HepG2 (cell line): ENCODE measurements at regions not wholly inside any gene's neighbourhood (a gene's known extent, or its start where the extent isn't known, plus 50 kb on each side); places are given as distances from the start of the nearest gene placed in this dataset.

Source experiments
- ATAC-seq: fragments of 200-7000 bp; cut with Tn5 transposase; 3 replicates; pipeline ENCODE4 v1.9.1; 2020; ENCODE audit warnings: mild to moderate bottlenecking, moderate library complexity
- BruUV-seq: library from RNA; stranded (reverse); fragments of 400-500 nt; replicated peaks from 2 replicates; lab custom pipeline; 2021; lab: Mats Ljungman, UMichigan
- CTCF ChIA-PET: fragments of 300-600 bp; formaldehyde crosslinking; extraction: SDS; loops from one replicate; lab custom pipeline; 2021; ENCODE audit warnings: low total read pairs, inconsistent platforms, low intra/inter-chr PET ratio; lab: Yijun Ruan, JAX
- POLR2A ChIA-PET: fragments of 350-600 bp; sonication (Branson Sonifier 250); formaldehyde crosslinking; loops from one replicate; lab custom pipeline; 2020; ENCODE audit warnings: antibody characterized with exemption, inconsistent platforms; lab: Yijun Ruan, JAX
- DNase-seq: peaks from one replicate; pipeline ENCODE4 v3.0.0-alpha.2; 2015; ENCODE audit warnings: low spot score
- FAIRE-seq: peaks from 3 replicates; lab custom pipeline; 2011; peaks lifted over from hg19 to GRCh38; lab: Jason Lieb, UNC
- H2AFZ ChIP-seq: one replicate; pipeline ENCODE4 v1.6.1; 2011; ENCODE audit warnings: low read length, inconsistent platforms
- H3K27ac ChIP-seq: fragments of 300-600 bp; 3 replicates; pipeline ENCODE4 v1.8.0; 2011; ENCODE audit warnings: mixed run types, mild to moderate bottlenecking, mixed read lengths, low read length, inconsistent platforms; ENCODE audit not compliant: insufficient read depth; ENCODE audit errors: extremely low read length
- H3K27me3 ChIP-seq, 2 experiments: fragments of 200-600 bp in 1 of 2; 2 replicates in 1 of 2; 3 replicates in 1 of 2; pipeline versions ENCODE4 v1.6.0 to v1.8.0; 2011; ENCODE audit warnings: low read length in 2 of 2, mild to moderate bottlenecking in 2 of 2, moderate library complexity in 2 of 2, inconsistent platforms in 1 of 2; ENCODE audit not compliant: insufficient read depth in 2 of 2, control insufficient read depth in 1 of 2
- H3K36me3 ChIP-seq, 2 experiments: fragments of 200-600 bp in 1 of 2; replicated peaks in 1 of 2; 2 replicates in 1 of 2; 3 replicates in 1 of 2; pipeline versions ENCODE4 v1.5.1 to v1.8.0; 2011; ENCODE audit warnings: low read length in 2 of 2, inconsistent platforms in 1 of 2; ENCODE audit not compliant: insufficient read depth in 2 of 2, control insufficient read depth in 1 of 2
- H3K4me1 ChIP-seq: 2 replicates; pipeline ENCODE4 v1.5.1; 2012; ENCODE audit warnings: low read length, inconsistent platforms; ENCODE audit not compliant: insufficient read depth
- H3K4me2 ChIP-seq: 2 replicates; pipeline ENCODE4 v1.6.0; 2011; ENCODE audit warnings: low read depth, low read length, inconsistent platforms
- H3K4me3 ChIP-seq, 3 experiments: fragments of 200-600 bp in 1 of 3; sonication (generic), shearing (Covaris generic) in 1 of 3; replicated peaks in 1 of 3; 2 replicates each; pipeline ENCODE4 v1.5.1; 2011 to 2016; ENCODE audit warnings: low read length in 3 of 3, inconsistent platforms in 2 of 3, low read depth in 2 of 3, mild to moderate bottlenecking in 2 of 3, control low read depth in 1 of 3, mixed read lengths in 1 of 3; ENCODE audit not compliant: insufficient read depth in 1 of 3
- H3K79me2 ChIP-seq: one replicate; pipeline ENCODE4 v1.6.1; 2011; ENCODE audit warnings: low read length, inconsistent platforms; ENCODE audit not compliant: insufficient read depth
- H3K9ac ChIP-seq: 2 replicates; pipeline ENCODE4 v1.6.0; 2011; ENCODE audit warnings: mild to moderate bottlenecking, low read depth, low read length, inconsistent platforms; ENCODE audit not compliant: insufficient read depth
- H3K9me3 ChIP-seq: 2 replicates; pipeline ENCODE4 v1.5.1; 2012; ENCODE audit warnings: mild to moderate bottlenecking, low read length
- H4K20me1 ChIP-seq: 2 replicates; pipeline ENCODE4 v1.6.0; 2011; ENCODE audit warnings: inconsistent platforms, mild to moderate bottlenecking, low read length, moderate library complexity; ENCODE audit not compliant: insufficient read depth
- BRD4 ChIP-seq: sonication (generic); formaldehyde crosslinking; IDR thresholded peaks from 2 replicates; pipeline ENCODE4 v1.4.0; 2020; ENCODE audit warnings: missing genetic modification reagents
- DR1 ChIP-seq: sonication (generic); formaldehyde crosslinking; IDR thresholded peaks from 2 replicates; pipeline ENCODE4 v1.8.0; 2021; ENCODE audit warnings: mild to moderate bottlenecking, missing genetic modification reagents, inconsistent platforms
- HES4 ChIP-seq: sonication (generic); formaldehyde crosslinking; IDR thresholded peaks from 2 replicates; pipeline ENCODE4 v1.9.0; 2021; ENCODE audit warnings: mild to moderate bottlenecking, missing genetic modification reagents, borderline replicate concordance
- HHEX ChIP-seq: IDR thresholded peaks from 2 replicates; pipeline ENCODE4 v1.6.1; 2016; ENCODE audit warnings: control low read depth
- HMG20A ChIP-seq: IDR thresholded peaks from 2 replicates; pipeline ENCODE4 v1.6.1; 2016; ENCODE audit warnings: borderline replicate concordance
- KAT2B ChIP-seq: fragments of 150-350 bp; IDR thresholded peaks from 2 replicates; pipeline ENCODE4 v1.6.1; 2014; ENCODE audit warnings: low read depth, low read length, borderline replicate concordance
- SRY ChIP-seq: sonication (generic); formaldehyde crosslinking; IDR thresholded peaks from 2 replicates; pipeline ENCODE4 v1.8.0; 2022; ENCODE audit warnings: mild to moderate bottlenecking, missing genetic modification reagents
- SYNCRIP ChIP-seq: fragments of 200-400 bp; formaldehyde crosslinking; IDR thresholded peaks from 2 replicates; pipeline ENCODE4 v1.6.1; 2018; ENCODE audit warnings: mild to moderate bottlenecking, low read depth, low read length; ENCODE audit not compliant: insufficient read depth
- ZBTB7A ChIP-seq: sonication (generic); formaldehyde crosslinking; IDR thresholded peaks from 2 replicates; pipeline ENCODE4 v1.8.0; 2022; ENCODE audit warnings: mild to moderate bottlenecking, missing genetic modification reagents
- ZNF160 ChIP-seq: sonication (generic); formaldehyde crosslinking; IDR thresholded peaks from 2 replicates; pipeline ENCODE4 v1.8.0; 2022; ENCODE audit warnings: mild to moderate bottlenecking, inconsistent platforms, missing genetic modification reagents
- ZNF253 ChIP-seq: sonication (generic); formaldehyde crosslinking; IDR thresholded peaks from 2 replicates; pipeline ENCODE4 v1.8.0; 2022; ENCODE audit warnings: mild to moderate bottlenecking, missing genetic modification reagents, borderline replicate concordance
- ZNF282 ChIP-seq: fragments of 450-650 bp; IDR thresholded peaks from 2 replicates; pipeline ENCODE4 v1.6.1; 2018; ENCODE audit not compliant: partially characterized antibody
- ZNF569 ChIP-seq: sonication (generic); formaldehyde crosslinking; IDR thresholded peaks from 2 replicates; pipeline ENCODE4 v1.5.0; 2020; ENCODE audit warnings: mild to moderate bottlenecking, missing genetic modification reagents, moderate library complexity, borderline replicate concordance
- WGBS: methylation state at CpG from one replicate; pipeline ENCODE4 v1.1.6; 2017; ENCODE audit warnings: low lambda C conversion rate; 5-methylcytosine and 5-hydroxymethylcytosine counted together
- in situ Hi-C: cut with HindIII; loops from 2 replicates; pipeline ENCODE4 v1.10.0; 2017; ENCODE audit warnings: low pct_unique_long_range_greater_than_20kb; ENCODE audit not compliant: extremely low pct_ligation_motif_present
- intact Hi-C: fragments of 100-400 bp; cut with micrococcal nuclease; formaldehyde crosslinking; loops from one replicate; pipeline ENCODE4 v1.10.0; 2022; ENCODE audit not compliant: unreplicated experiment
- TF ChIP-seq, protein P1 (sequence below): sonication (generic); formaldehyde crosslinking; IDR thresholded peaks from 2 replicates; pipeline ENCODE4 v1.4.0; 2020; ENCODE audit warnings: missing genetic modification reagents, low read depth, mild to moderate bottlenecking, borderline replicate concordance
- TF ChIP-seq, protein P2 (sequence below): sonication (generic); formaldehyde crosslinking; IDR thresholded peaks from 2 replicates; pipeline ENCODE4 v1.5.0; 2020; ENCODE audit warnings: mild to moderate bottlenecking, missing genetic modification reagents, moderate library complexity

DNA sequence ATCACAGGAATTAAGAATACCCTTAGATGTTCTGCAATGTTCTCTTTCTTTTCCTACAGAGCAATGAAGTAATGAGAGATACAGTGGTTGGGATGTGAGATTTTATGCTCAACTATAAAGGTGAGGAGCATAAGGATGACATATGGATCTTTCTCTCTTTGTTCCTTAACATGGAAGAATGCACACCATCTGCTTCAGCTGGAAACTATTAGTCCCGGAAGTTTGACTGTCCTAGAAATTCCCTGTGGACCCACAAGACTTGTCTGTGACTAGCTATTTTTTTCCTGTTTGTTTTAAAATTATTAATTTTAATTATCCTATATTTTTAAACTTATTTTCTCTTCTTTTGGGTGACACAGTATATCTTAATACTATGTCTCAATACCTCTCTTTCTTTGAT, 80.2 kb downstream of the DKK1 start:
- WGBS, result 32% methylated on average over 1 of the region's 1 CpG

DNA sequence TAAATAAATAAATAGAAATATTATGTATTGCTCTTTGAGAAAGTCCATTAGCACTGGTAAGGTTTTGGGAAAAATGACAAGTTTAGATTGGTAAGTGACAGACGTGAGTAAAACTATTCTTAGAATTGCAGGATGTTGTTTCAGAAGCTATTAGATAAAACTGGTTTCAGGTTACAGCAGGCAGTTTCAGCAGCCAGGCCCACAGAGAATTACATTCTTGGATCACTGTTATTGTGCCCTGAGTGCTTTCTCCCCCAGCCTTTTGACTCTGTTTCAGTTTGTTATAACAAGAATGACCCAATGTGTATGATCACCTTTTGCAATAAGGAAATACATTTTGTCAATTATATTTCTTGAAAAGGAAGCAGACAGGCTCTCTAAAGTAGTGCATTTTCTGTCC, 86.5 kb downstream of the DKK1 start:
- CTCF ChIA-PET, result no interaction called here
- no peak overlapping the region for H3K4me3 ChIP-seq
- no peaks in the 10 kb centered on the region for H4K20me1 ChIP-seq
- H2AFZ ChIP-seq, result no peak overlapping the region
- no peak overlapping the region for H3K27ac ChIP-seq
- no peaks in the 10 kb centered on the region for H3K36me3 ChIP-seq
- 41% methylated on average over 1 of the region's 1 CpG for WGBS
- no peak overlapping the region for H3K4me2 ChIP-seq
- no peaks in the 10 kb centered on the region for H3K4me1 ChIP-seq
- H3K27me3 ChIP-seq, result no peaks in the 10 kb centered on the region; a peak in 1 of 5 replicates
- DNase-seq, result no peak
- H3K9ac ChIP-seq, result no peak overlapping the region
- no peak for TF ChIP-seq SRY (CRISPR knock-in tag)
- no peak for TF ChIP-seq KAT2B
- no peak for TF ChIP-seq BRD4 (CRISPR knock-in tag)
- TF ChIP-seq, protein P1, sequence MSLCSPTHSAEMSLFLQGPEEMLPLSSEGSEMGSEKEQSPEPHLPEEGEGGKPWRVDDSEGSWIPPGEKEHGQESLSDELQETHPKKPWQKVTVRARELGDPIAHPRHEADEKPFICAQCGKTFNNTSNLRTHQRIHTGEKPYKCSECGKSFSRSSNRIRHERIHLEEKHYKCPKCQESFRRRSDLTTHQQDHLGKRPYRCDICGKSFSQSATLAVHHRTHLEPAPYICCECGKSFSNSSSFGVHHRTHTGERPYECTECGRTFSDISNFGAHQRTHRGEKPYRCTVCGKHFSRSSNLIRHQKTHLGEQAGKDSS (CRISPR knock-in tag), result no peak
- no peak for TF ChIP-seq ZNF282
- TF ChIP-seq, protein P2, sequence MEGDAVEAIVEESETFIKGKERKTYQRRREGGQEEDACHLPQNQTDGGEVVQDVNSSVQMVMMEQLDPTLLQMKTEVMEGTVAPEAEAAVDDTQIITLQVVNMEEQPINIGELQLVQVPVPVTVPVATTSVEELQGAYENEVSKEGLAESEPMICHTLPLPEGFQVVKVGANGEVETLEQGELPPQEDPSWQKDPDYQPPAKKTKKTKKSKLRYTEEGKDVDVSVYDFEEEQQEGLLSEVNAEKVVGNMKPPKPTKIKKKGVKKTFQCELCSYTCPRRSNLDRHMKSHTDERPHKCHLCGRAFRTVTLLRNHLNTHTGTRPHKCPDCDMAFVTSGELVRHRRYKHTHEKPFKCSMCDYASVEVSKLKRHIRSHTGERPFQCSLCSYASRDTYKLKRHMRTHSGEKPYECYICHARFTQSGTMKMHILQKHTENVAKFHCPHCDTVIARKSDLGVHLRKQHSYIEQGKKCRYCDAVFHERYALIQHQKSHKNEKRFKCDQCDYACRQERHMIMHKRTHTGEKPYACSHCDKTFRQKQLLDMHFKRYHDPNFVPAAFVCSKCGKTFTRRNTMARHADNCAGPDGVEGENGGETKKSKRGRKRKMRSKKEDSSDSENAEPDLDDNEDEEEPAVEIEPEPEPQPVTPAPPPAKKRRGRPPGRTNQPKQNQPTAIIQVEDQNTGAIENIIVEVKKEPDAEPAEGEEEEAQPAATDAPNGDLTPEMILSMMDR (CRISPR knock-in tag), result no peak
- TF ChIP-seq SYNCRIP, result no peak
- TF ChIP-seq ZNF569, result no peak
- no peak for TF ChIP-seq ZNF160 (CRISPR knock-in tag)
- no peak for TF ChIP-seq HHEX (CRISPR knock-in tag)
- no peak for TF ChIP-seq ZNF253 (CRISPR knock-in tag)
- no peak for TF ChIP-seq ZBTB7A (CRISPR knock-in tag)
- TF ChIP-seq DR1, result no peak
- TF ChIP-seq HES4 (CRISPR knock-in tag), result no peak
- POLR2A ChIA-PET, result no interaction called here
- H3K79me2 ChIP-seq, result no peaks in the 10 kb centered on the region
- intact Hi-C loops (no loop called here), in situ Hi-C loops (no loop called here)
- BruUV-seq, result no TSS peak
- no peak for ATAC-seq
- peaks cover 6% of the 10 kb centered on the region for H3K9me3 ChIP-seq
- FAIRE-seq, result no peak

More for the DNA sequence above, 80.2 kb downstream of the DKK1 start:
- H3K4me2 ChIP-seq, result no peak overlapping the region
- intact Hi-C loops (no loop called here), in situ Hi-C loops (no loop called here)
- H3K4me3 ChIP-seq, result no peak overlapping the region
- CTCF ChIA-PET, result no interaction called here
- no peaks in the 10 kb centered on the region for H3K9me3 ChIP-seq
- no peak overlapping the region for H2AFZ ChIP-seq
- no peak overlapping the region for H3K9ac ChIP-seq
- H4K20me1 ChIP-seq, result no peaks in the 10 kb centered on the region
- H3K4me1 ChIP-seq, result peaks cover 7% of the 10 kb centered on the region; the same call in 1 of the 2 replicates
- no peaks in the 10 kb centered on the region for H3K36me3 ChIP-seq
- no peak for FAIRE-seq
- POLR2A ChIA-PET, result no interaction called here
- H3K79me2 ChIP-seq, result no peaks in the 10 kb centered on the region
- no TSS peak for BruUV-seq
- H3K27me3 ChIP-seq, result no peaks in the 10 kb centered on the region
- no peak for TF ChIP-seq HMG20A (CRISPR knock-in tag)
- DNase-seq, result no peak
- no peak for ATAC-seq
- no peak overlapping the region for H3K27ac ChIP-seq
